A549 (cell line): ENCODE measurements at regions not wholly inside any gene's neighbourhood (a gene's known extent, or its start where the extent isn't known, plus 50 kb on each side); places are given as distances from the start of the nearest gene placed in this dataset.

Source experiments
- EHMT2 ChIP-seq: fragments of 200-600 bp; sonication (generic); IDR thresholded peaks from 2 replicates; pipeline ENCODE4 v1.6.1; 2016; ENCODE audit warnings: antibody characterized with exemption, low read depth, mild to moderate bottlenecking, moderate library complexity
- EP300 ChIP-seq, 2 experiments: fragments of >200 bp; sonication (Bioruptor Twin); formaldehyde crosslinking; IDR thresholded peaks; 2 replicates in 1 of 2; 3 replicates in 1 of 2; pipeline ENCODE4 v1.6.1; 2016 to 2017
- ESRRA ChIP-seq: fragments of 150-350 bp; IDR thresholded peaks from 2 replicates; pipeline ENCODE4 v1.6.1; 2014; ENCODE audit warnings: mild to moderate bottlenecking, low read length, borderline replicate concordance
- HOXA7 ChIP-seq: fragments of 250-450 bp; sonication (Bioruptor Pico); IDR thresholded peaks from 2 replicates; pipeline ENCODE4 v1.5.0; 2020; ENCODE audit warnings: mild to moderate bottlenecking, moderate library complexity
- JUNB ChIP-seq: fragments of >200 bp; sonication (Bioruptor Twin); formaldehyde crosslinking; IDR thresholded peaks from 2 replicates; pipeline ENCODE4 v1.6.1; 2016
- POLR2A ChIP-seq: IDR thresholded peaks from 2 replicates; pipeline ENCODE4 v1.6.1; 2012; ENCODE audit warnings: mild to moderate bottlenecking, low read length
- POLR2AphosphoS2 ChIP-seq: conservative IDR thresholded peaks from 2 replicates; pipeline ENCODE4 v1.6.1; 2012; ENCODE audit warnings: low read length, improper control_type of control experiment, inconsistent platforms
- RCOR1 ChIP-seq: fragments of 150-350 bp; IDR thresholded peaks from 2 replicates; pipeline ENCODE4 v1.6.1; 2014; ENCODE audit warnings: antibody characterized with exemption, low read length, low read depth
- RFX5 ChIP-seq: fragments of 450-650 bp; IDR thresholded peaks from 2 replicates; pipeline ENCODE4 v1.7.1; 2014; ENCODE audit warnings: antibody characterized with exemption, mild to moderate bottlenecking, moderate library complexity
- SMC3 ChIP-seq: fragments of >200 bp; sonication (Bioruptor Twin); formaldehyde crosslinking; IDR thresholded peaks from 3 replicates; pipeline ENCODE4 v1.6.1; 2018; ENCODE audit warnings: inconsistent platforms
- TF ChIP-seq, protein P1 (sequence below): fragments of >200 bp; sonication (Bioruptor Twin); formaldehyde crosslinking; IDR thresholded peaks from 3 replicates; pipeline ENCODE4 v1.5.1; 2016
- TF ChIP-seq, protein P2 (sequence below): fragments of 450-650 bp; IDR thresholded peaks from 2 replicates; pipeline ENCODE4 v1.6.1; 2014; ENCODE audit warnings: antibody characterized with exemption

- no peak for TF ChIP-seq JUNB
- TF ChIP-seq, protein P1, sequence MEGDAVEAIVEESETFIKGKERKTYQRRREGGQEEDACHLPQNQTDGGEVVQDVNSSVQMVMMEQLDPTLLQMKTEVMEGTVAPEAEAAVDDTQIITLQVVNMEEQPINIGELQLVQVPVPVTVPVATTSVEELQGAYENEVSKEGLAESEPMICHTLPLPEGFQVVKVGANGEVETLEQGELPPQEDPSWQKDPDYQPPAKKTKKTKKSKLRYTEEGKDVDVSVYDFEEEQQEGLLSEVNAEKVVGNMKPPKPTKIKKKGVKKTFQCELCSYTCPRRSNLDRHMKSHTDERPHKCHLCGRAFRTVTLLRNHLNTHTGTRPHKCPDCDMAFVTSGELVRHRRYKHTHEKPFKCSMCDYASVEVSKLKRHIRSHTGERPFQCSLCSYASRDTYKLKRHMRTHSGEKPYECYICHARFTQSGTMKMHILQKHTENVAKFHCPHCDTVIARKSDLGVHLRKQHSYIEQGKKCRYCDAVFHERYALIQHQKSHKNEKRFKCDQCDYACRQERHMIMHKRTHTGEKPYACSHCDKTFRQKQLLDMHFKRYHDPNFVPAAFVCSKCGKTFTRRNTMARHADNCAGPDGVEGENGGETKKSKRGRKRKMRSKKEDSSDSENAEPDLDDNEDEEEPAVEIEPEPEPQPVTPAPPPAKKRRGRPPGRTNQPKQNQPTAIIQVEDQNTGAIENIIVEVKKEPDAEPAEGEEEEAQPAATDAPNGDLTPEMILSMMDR, result no peak
- no peak for TF ChIP-seq POLR2A
- no peak for TF ChIP-seq RCOR1
- TF ChIP-seq EP300 (IDR thresholded peaks at IDR 0.05), result no peak
- no peak for TF ChIP-seq ESRRA
- TF ChIP-seq EHMT2, result no peak
- no peak for TF ChIP-seq HOXA7
- TF ChIP-seq SMC3, result no peak
- TF ChIP-seq, protein P2, sequence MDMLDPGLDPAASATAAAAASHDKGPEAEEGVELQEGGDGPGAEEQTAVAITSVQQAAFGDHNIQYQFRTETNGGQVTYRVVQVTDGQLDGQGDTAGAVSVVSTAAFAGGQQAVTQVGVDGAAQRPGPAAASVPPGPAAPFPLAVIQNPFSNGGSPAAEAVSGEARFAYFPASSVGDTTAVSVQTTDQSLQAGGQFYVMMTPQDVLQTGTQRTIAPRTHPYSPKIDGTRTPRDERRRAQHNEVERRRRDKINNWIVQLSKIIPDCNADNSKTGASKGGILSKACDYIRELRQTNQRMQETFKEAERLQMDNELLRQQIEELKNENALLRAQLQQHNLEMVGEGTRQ, result no peak
- no peak for TF ChIP-seq POLR2AphosphoS2
- no peak for TF ChIP-seq RFX5
Measured at GRCh38 chr2:43104106-43104505, 122.3 kb downstream of the ZFP36L2 start.
